PFSK-1 (cell line): ENCODE measurements at regions not wholly inside any gene's neighbourhood (a gene's known extent, or its start where the extent isn't known, plus 50 kb on each side); places are given as distances from the start of the nearest gene placed in this dataset.

Source experiments
- FOXP2 ChIP-seq: optimal IDR thresholded peaks from 2 replicates; pipeline ENCODE3; 2011; ENCODE audit warnings: borderline replicate concordance, control low read depth, inconsistent platforms; ENCODE audit not compliant: insufficient read depth; ENCODE audit errors: extremely low read length, extremely low read depth
- POLR2AphosphoS5 ChIP-seq: IDR thresholded peaks from 2 replicates; pipeline ENCODE4 v1.6.1; 2012; ENCODE audit warnings: low read depth, mild to moderate bottlenecking, control low read depth, low read length, moderate library complexity
- SIN3A ChIP-seq: IDR thresholded peaks from 2 replicates; pipeline ENCODE4 v1.6.1; 2012; ENCODE audit warnings: mild to moderate bottlenecking, low read length, moderate library complexity, borderline replicate concordance; ENCODE audit not compliant: insufficient read depth
- TAF1 ChIP-seq: IDR thresholded peaks from 2 replicates; pipeline ENCODE4 v1.6.1; 2012; ENCODE audit warnings: low read length, control low read depth, borderline replicate concordance; ENCODE audit not compliant: insufficient read depth
- TF ChIP-seq, protein P1 (sequence below), 2 experiments: IDR thresholded peaks; 2 replicates each; pipeline versions ENCODE4 v1.6.1 to v1.8.0; 2011 to 2012; ENCODE audit warnings: low read depth in 2 of 2, low read length in 2 of 2, control low read depth in 1 of 2, inconsistent platforms in 1 of 2, mild to moderate bottlenecking in 1 of 2, moderate library complexity in 1 of 2; ENCODE audit not compliant: insufficient read depth in 1 of 2

- TF ChIP-seq TAF1 (no peak), POLR2AphosphoS5 (no peak), FOXP2 (no peak), SIN3A (no peak)
- TF ChIP-seq, protein P1, sequence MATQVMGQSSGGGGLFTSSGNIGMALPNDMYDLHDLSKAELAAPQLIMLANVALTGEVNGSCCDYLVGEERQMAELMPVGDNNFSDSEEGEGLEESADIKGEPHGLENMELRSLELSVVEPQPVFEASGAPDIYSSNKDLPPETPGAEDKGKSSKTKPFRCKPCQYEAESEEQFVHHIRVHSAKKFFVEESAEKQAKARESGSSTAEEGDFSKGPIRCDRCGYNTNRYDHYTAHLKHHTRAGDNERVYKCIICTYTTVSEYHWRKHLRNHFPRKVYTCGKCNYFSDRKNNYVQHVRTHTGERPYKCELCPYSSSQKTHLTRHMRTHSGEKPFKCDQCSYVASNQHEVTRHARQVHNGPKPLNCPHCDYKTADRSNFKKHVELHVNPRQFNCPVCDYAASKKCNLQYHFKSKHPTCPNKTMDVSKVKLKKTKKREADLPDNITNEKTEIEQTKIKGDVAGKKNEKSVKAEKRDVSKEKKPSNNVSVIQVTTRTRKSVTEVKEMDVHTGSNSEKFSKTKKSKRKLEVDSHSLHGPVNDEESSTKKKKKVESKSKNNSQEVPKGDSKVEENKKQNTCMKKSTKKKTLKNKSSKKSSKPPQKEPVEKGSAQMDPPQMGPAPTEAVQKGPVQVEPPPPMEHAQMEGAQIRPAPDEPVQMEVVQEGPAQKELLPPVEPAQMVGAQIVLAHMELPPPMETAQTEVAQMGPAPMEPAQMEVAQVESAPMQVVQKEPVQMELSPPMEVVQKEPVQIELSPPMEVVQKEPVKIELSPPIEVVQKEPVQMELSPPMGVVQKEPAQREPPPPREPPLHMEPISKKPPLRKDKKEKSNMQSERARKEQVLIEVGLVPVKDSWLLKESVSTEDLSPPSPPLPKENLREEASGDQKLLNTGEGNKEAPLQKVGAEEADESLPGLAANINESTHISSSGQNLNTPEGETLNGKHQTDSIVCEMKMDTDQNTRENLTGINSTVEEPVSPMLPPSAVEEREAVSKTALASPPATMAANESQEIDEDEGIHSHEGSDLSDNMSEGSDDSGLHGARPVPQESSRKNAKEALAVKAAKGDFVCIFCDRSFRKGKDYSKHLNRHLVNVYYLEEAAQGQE (IDR thresholded peaks at IDR 0.05; ENCODE audit: insufficient read depth in 1 of 2, low read depth in 2 of 2, low read length in 2 of 2) = no peak
These were observed 1159.8 kb upstream of the MIR17HG start for GRCh38 chr13:90187478-90188350.
